K562 (cell line): ENCODE measurements at regions not wholly inside any gene's neighbourhood (a gene's known extent, or its start where the extent isn't known, plus 50 kb on each side); places are given as distances from the start of the nearest gene placed in this dataset.

Source experiments
- ATAC-seq: fragments of 200-7000 bp; cut with Tn5 transposase; 3 replicates; pipeline ENCODE4 v1.9.1; 2020; ENCODE audit warnings: moderate library complexity
- BruUV-seq: library from RNA; stranded (reverse); fragments of 400-500 nt; replicated peaks from 2 replicates; lab custom pipeline; 2021; lab: Mats Ljungman, UMichigan
- CTCF ChIA-PET: fragments of 300-600 bp; formaldehyde crosslinking; extraction: SDS; loops from one replicate; lab custom pipeline; 2021; ENCODE audit warnings: low intra/inter-chr PET ratio; lab: Yijun Ruan, JAX
- POLR2A ChIA-PET: fragments of 300-600, 350-650 bp; sonication (Branson Sonifier 250); formaldehyde crosslinking; extraction: SDS; loops from one replicate; lab custom pipeline; 2021; ENCODE audit warnings: antibody characterized with exemption, inconsistent platforms; lab: Yijun Ruan, JAX
- DNase-seq, 4 experiments: peaks; one replicate each; pipeline versions ENCODE4 v3.0.0 to v3.0.0-alpha.2; 2011 to 2018; ENCODE audit warnings: low spot score in 3 of 4, mixed read lengths in 3 of 4; ENCODE audit errors: extremely low read depth in 1 of 4
- FAIRE-seq: peaks from 2 replicates; lab custom pipeline; 2011; peaks lifted over from hg19 to GRCh38; lab: Jason Lieb, UNC
- H2AFZ ChIP-seq: 2 replicates; pipeline ENCODE4 v1.6.0; 2011; ENCODE audit warnings: low read depth, low read length, control low read depth, inconsistent platforms
- H3K27ac ChIP-seq: fragments of 200-600 bp; 3 replicates; pipeline ENCODE4 v1.8.0; 2011; ENCODE audit warnings: low read depth, mild to moderate bottlenecking, control low read depth, inconsistent platforms, low read length, moderate library complexity, mixed read lengths; ENCODE audit errors: extremely low read depth
- H3K27me3 ChIP-seq, 2 experiments: fragments of 300-600 bp in 1 of 2; 2 replicates in 1 of 2; 3 replicates in 1 of 2; pipeline versions ENCODE4 v1.6.0 to v1.8.0; 2011; ENCODE audit warnings: inconsistent platforms in 2 of 2, low read length in 2 of 2, mild to moderate bottlenecking in 1 of 2, mixed read lengths in 1 of 2, moderate library complexity in 1 of 2; ENCODE audit not compliant: control insufficient read depth in 2 of 2, insufficient read depth in 2 of 2
- H3K36me3 ChIP-seq: fragments of 300-600 bp; 3 replicates; pipeline ENCODE4 v1.8.0; 2011; ENCODE audit warnings: mild to moderate bottlenecking, low read length, inconsistent platforms; ENCODE audit not compliant: control insufficient read depth, insufficient read depth
- H3K4me1 ChIP-seq, 2 experiments: fragments of 200-600 bp in 1 of 2; replicated peaks in 1 of 2; 2 replicates in 1 of 2; 3 replicates in 1 of 2; pipeline versions ENCODE4 v1.5.1 to v1.8.0; 2011; ENCODE audit warnings: inconsistent platforms in 2 of 2, low read length in 2 of 2, mild to moderate bottlenecking in 1 of 2, mixed read lengths in 1 of 2, moderate library complexity in 1 of 2; ENCODE audit not compliant: control insufficient read depth in 2 of 2, insufficient read depth in 2 of 2
- H3K4me2 ChIP-seq: 2 replicates; pipeline ENCODE4 v1.6.1; 2011; ENCODE audit warnings: low read length, control low read depth, inconsistent platforms, mixed read lengths; ENCODE audit not compliant: insufficient read depth
- H3K4me3 ChIP-seq: fragments of 200-600 bp; sonication (generic), shearing (Covaris generic); 2 replicates; pipeline ENCODE4 v1.5.1; 2016; ENCODE audit warnings: control low read depth, inconsistent platforms
- H3K79me2 ChIP-seq: fragments of 200-600 bp; 3 replicates; pipeline ENCODE4 v1.8.0; 2011; ENCODE audit warnings: low read length, inconsistent platforms; ENCODE audit not compliant: control insufficient read depth, insufficient read depth
- H3K9ac ChIP-seq, 2 experiments: 2 replicates each; pipeline versions ENCODE4 v1.6.0 to v1.6.1; 2011; ENCODE audit warnings: low read depth in 2 of 2, low read length in 2 of 2, control low read depth in 1 of 2, inconsistent platforms in 1 of 2, mild to moderate bottlenecking in 1 of 2, mixed read lengths in 1 of 2; ENCODE audit not compliant: insufficient read depth in 1 of 2
- H3K9me1 ChIP-seq: one replicate; pipeline ENCODE4 v1.6.0; 2011; ENCODE audit warnings: inconsistent platforms, mild to moderate bottlenecking, low read length, moderate library complexity; ENCODE audit not compliant: control insufficient read depth, insufficient read depth
- H3K9me3 ChIP-seq: replicated peaks from 2 replicates; pipeline ENCODE4 v1.5.1; 2011; ENCODE audit warnings: low read depth, low read length, inconsistent platforms; ENCODE audit not compliant: control insufficient read depth, insufficient read depth
- H4K20me1 ChIP-seq: replicated peaks from 2 replicates; pipeline ENCODE4 v1.6.1; 2011; ENCODE audit warnings: low read length, inconsistent platforms, mixed read lengths; ENCODE audit not compliant: control insufficient read depth, insufficient read depth
- FOS ChIP-seq: IDR thresholded peaks from 3 replicates; pipeline ENCODE4 v1.6.1; 2011; ENCODE audit not compliant: insufficient read length; ENCODE audit errors: extremely low read depth
- HNRNPH1 ChIP-seq: fragments of 200-400 bp; formaldehyde crosslinking; optimal IDR thresholded peaks from 2 replicates; pipeline ENCODE3; 2017; ENCODE audit warnings: low read depth, mild to moderate bottlenecking, low read length, moderate library complexity
- LARP7 ChIP-seq: fragments of 450-650 bp; IDR thresholded peaks from 2 replicates; pipeline ENCODE4 v1.6.1; 2016
- MTA2 ChIP-seq: fragments of 450-650 bp; IDR thresholded peaks from 2 replicates; pipeline ENCODE4 v1.6.1; 2016; ENCODE audit warnings: low read depth
- MTF1 ChIP-seq: fragments of 250-450 bp; sonication (Bioruptor Pico); IDR thresholded peaks from 2 replicates; pipeline ENCODE4 v1.9.0; 2021; ENCODE audit warnings: moderate library complexity, mild to moderate bottlenecking, inconsistent platforms, borderline replicate concordance
- OTX1 ChIP-seq: fragments of 450-650 bp; formaldehyde crosslinking; IDR thresholded peaks from 2 replicates; pipeline ENCODE4 v1.4.0; 2022; ENCODE audit warnings: mild to moderate bottlenecking
- RAD51 ChIP-seq: fragments of 450-650 bp; IDR thresholded peaks from 2 replicates; pipeline ENCODE4 v1.7.1; 2016; ENCODE audit warnings: low read depth, mild to moderate bottlenecking, borderline replicate concordance
- SREBF2 ChIP-seq: sonication (generic); formaldehyde crosslinking; IDR thresholded peaks from 2 replicates; pipeline ENCODE4 v1.4.0; 2020; ENCODE audit warnings: mild to moderate bottlenecking, missing genetic modification reagents
- SRSF7 ChIP-seq: fragments of 200-400 bp; formaldehyde crosslinking; optimal IDR thresholded peaks from 2 replicates; pipeline ENCODE3; 2017; ENCODE audit warnings: mild to moderate bottlenecking, low read depth, low read length
- STAG1 ChIP-seq: sonication (generic); formaldehyde crosslinking; IDR thresholded peaks from 2 replicates; pipeline ENCODE4 v1.5.0; 2020; ENCODE audit warnings: missing genetic modification reagents, borderline replicate concordance
- ZEB2 ChIP-seq: fragments of 450-650 bp; IDR thresholded peaks from 2 replicates; pipeline ENCODE4 v1.6.1; 2016
- ZFPM2 ChIP-seq: fragments of 250-450 bp; sonication (Bioruptor Pico); IDR thresholded peaks from 2 replicates; pipeline ENCODE4 v1.5.1; 2022; ENCODE audit warnings: mild to moderate bottlenecking
- ZNF23 ChIP-seq: fragments of 250-450 bp; sonication (Bioruptor Pico); IDR thresholded peaks from 2 replicates; pipeline ENCODE4 v1.4.0; 2020; ENCODE audit warnings: mild to moderate bottlenecking
- whole genome bisulfite sequencing: fragments of 100-300 bp; shearing (Covaris generic); methylation state at CpG from one replicate; pipeline ENCODE4 v1.1.6; 2016; ENCODE audit warnings: low coverage, mixed read lengths; ENCODE audit not compliant: insufficient coverage; ENCODE audit errors: missing lambda C conversion rate; 5-methylcytosine and 5-hydroxymethylcytosine counted together
- in situ Hi-C: fragments of 300-500 bp; cut with MboI; formaldehyde crosslinking; loops from 4 replicates; pipeline ENCODE4 v1.15.0; 2018; ENCODE audit warnings: inconsistent platforms, mixed read lengths
- intact Hi-C: fragments of 100-400 bp; cut with micrococcal nuclease; formaldehyde crosslinking; loops from 2 replicates; pipeline ENCODE4 v1.14.2; 2022
- TF ChIP-seq, protein P1 (sequence below): sonication (generic); formaldehyde crosslinking; IDR thresholded peaks from 2 replicates; pipeline ENCODE4 v1.8.1; 2022; ENCODE audit warnings: missing genetic modification reagents

DNA sequence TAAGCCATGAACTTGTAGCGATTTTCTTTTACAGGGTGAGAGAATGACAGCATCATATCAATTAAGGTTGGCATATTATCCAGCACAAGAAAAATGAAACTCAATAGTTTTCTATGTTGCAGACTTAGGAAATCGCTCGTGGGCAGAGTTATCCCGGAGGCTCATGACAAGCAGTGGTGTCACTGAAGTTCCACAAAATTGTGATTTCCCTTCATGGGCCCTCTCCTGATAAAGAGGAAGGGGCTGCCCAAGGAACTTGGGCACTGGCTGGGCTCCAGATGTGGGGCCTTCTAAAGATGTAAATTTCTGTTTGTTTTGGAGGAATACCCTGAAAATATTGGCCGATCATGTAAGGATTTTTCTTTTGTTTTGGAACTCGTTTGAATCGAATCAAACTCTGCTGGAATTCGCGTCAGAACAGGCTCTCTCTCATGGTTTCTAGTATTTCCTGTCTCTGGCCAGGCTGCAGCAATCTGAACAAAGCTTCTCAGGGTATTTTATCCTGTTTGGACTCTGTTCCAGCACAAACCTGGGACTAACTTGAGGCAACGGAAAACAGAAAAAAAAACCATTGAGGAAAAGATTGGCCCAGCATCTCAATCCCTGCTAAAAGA is 340.6 kb upstream of the NRP1 start:
- WGBS = 0% methylated on average over 9 of the region's 10 CpGs
- H3K9ac ChIP-seq = no peak overlapping the region
- FAIRE-seq (no peak), ATAC-seq (no peak), DNase-seq (no peak)
- no peak overlapping the region for H3K27ac ChIP-seq
- intact Hi-C loops (no loop called here), in situ Hi-C loops (no loop called here)
- TF ChIP-seq ZNF23 (CRISPR knock-in tag) (no peak), SRSF7 (no peak), OTX1 (CRISPR knock-in tag) (no peak), MTA2 (no peak), LARP7 (no peak), HNRNPH1 (no peak), ZFPM2 (no peak)
- CTCF ChIA-PET = no interaction called here
- H3K4me2 ChIP-seq = no peak overlapping the region
- H3K36me3 ChIP-seq = no peaks in the 10 kb centered on the region
- no peaks in the 10 kb centered on the region for H4K20me1 ChIP-seq
- no peak overlapping the region for H3K4me3 ChIP-seq
- H3K9me1 ChIP-seq = no peaks in the 10 kb centered on the region
- no TSS peak for BruUV-seq
- no peaks in the 10 kb centered on the region for H3K27me3 ChIP-seq
- POLR2A ChIA-PET = no interaction called here
- H3K4me1 ChIP-seq = no peaks in the 10 kb centered on the region
- H3K79me2 ChIP-seq = no peaks in the 10 kb centered on the region
- H3K9me3 ChIP-seq = no peaks in the 10 kb centered on the region
- no peak overlapping the region for H2AFZ ChIP-seq

DNA sequence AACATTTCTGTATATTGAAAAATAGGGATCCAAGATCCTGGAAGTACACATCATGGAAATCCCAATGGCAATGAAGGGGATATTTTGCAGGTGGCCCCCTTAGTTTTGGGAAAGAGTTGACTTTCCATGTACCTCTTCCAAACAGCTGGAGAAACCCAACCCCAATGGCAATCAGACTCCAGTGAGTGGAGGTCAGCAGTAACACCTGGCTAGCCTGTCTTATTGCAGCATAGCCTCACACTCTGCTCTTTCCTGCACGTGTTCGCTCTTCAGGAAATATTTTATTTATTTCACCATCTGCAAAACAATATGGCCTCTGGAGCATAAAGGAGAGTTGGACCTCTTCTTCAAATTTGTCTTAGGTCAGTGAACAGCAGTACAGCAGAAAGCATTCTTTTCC is 340.0 kb upstream of the NRP1 start:
- no peaks in the 10 kb centered on the region for H3K36me3 ChIP-seq
- TF ChIP-seq STAG1 (CRISPR knock-in tag) (no peak), FOS (no peak), SREBF2 (no peak), RAD51 (no peak), MTF1 (no peak), ZEB2 (no peak)
- TF ChIP-seq, protein P1, sequence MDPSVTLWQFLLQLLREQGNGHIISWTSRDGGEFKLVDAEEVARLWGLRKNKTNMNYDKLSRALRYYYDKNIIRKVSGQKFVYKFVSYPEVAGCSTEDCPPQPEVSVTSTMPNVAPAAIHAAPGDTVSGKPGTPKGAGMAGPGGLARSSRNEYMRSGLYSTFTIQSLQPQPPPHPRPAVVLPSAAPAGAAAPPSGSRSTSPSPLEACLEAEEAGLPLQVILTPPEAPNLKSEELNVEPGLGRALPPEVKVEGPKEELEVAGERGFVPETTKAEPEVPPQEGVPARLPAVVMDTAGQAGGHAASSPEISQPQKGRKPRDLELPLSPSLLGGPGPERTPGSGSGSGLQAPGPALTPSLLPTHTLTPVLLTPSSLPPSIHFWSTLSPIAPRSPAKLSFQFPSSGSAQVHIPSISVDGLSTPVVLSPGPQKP (CRISPR knock-in tag) = no peak
- H3K4me2 ChIP-seq = no peak overlapping the region
- no peaks in the 10 kb centered on the region for H4K20me1 ChIP-seq
- FAIRE-seq (no peak), ATAC-seq (no peak), DNase-seq (no peak)
- H3K9me1 ChIP-seq = no peaks in the 10 kb centered on the region
- WGBS = 4% methylated on average over 2 of the region's 2 CpGs
- no peaks in the 10 kb centered on the region for H3K79me2 ChIP-seq
- H3K4me3 ChIP-seq = no peak overlapping the region
- H3K9me3 ChIP-seq = no peaks in the 10 kb centered on the region
- in situ Hi-C loops (no loop called here), intact Hi-C loops (no loop called here)
- H3K27me3 ChIP-seq = no peaks in the 10 kb centered on the region
- BruUV-seq = no TSS peak
- H2AFZ ChIP-seq = no peak overlapping the region
- ChIA-PET POLR2A (no interaction called here), CTCF (no interaction called here)
- H3K27ac ChIP-seq = no peak overlapping the region
- no peak overlapping the region for H3K9ac ChIP-seq
- H3K4me1 ChIP-seq = no peaks in the 10 kb centered on the region
